ENCODE measurements at regions not wholly inside any gene's neighbourhood (a gene's known extent, or its start where the extent isn't known, plus 50 kb on each side); places are given as distances from the start of the nearest gene placed in this dataset.

DNA sequence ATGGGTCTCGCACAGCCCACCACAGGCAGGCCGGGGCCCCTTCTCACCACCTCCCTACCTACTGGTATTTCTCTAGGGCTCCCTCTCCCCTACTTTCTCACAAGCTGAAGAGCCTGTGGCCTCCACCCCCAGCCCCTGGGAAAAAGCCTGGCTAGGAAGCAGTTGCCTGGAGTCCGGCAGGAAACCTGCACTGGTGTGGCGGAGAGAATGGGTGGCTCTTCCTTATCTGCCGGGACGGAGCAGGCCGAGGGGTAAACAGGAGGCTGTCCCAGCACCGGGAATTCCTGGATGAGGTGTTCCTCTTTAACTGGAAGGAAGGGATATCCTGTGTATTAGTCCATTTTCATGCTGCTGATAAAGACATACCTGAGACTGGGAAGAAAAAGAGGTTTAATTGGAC is 125.8 kb downstream of the TLR5 start:
- H3K9me3 Mint-ChIP-seq: no peaks in the 10 kb centered on the region
- no peak for ATAC-seq

DNA sequence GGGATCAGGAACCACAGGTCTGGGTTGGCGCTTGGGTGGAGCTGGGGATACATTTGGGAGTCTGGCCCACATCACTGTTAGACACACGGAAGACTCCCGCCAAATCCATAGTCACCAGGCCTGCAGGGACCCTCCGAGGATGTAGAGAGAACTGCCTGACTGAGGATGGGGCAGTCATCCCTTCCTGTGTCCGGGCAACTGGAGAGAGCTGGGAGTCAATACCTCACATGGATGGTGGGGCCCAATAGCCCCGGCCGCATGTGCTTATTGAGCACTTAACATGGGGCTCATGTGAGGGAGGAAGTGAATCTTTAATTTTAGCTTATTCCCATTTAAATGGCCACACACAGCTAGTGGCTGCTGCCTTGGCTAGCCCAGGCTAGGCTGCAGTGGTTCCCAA is 124.5 kb downstream of the TLR5 start:
- Histone ChIP-seq H3K36me3 (ENCODE audit: control insufficient read depth, insufficient read depth, low read length) (no peaks in the 10 kb centered on the region), H3K27ac (ENCODE audit: low read length) (no peak overlapping the region), H3K9me3 (ENCODE audit: control insufficient read depth, insufficient read depth, low read length) (no peaks in the 10 kb centered on the region), H3K27me3 (ENCODE audit: control insufficient read depth, insufficient read depth, low read length) (no peaks in the 10 kb centered on the region), H3K4me3 (ENCODE audit: low read length) (no peak overlapping the region), H3K4me1 (ENCODE audit: control insufficient read depth, insufficient read depth, low read length) (no peaks in the 10 kb centered on the region)
- intact Hi-C loops (cut with micrococcal nuclease): no loop called here
- ATAC-seq: no peak
- no peak overlapping the region for H3K4me3 Mint-ChIP-seq
- no peaks in the 10 kb centered on the region for H3K9me3 Mint-ChIP-seq
- no peaks in the 10 kb centered on the region for H3K36me3 Mint-ChIP-seq
- TF ChIP-seq, protein P1, sequence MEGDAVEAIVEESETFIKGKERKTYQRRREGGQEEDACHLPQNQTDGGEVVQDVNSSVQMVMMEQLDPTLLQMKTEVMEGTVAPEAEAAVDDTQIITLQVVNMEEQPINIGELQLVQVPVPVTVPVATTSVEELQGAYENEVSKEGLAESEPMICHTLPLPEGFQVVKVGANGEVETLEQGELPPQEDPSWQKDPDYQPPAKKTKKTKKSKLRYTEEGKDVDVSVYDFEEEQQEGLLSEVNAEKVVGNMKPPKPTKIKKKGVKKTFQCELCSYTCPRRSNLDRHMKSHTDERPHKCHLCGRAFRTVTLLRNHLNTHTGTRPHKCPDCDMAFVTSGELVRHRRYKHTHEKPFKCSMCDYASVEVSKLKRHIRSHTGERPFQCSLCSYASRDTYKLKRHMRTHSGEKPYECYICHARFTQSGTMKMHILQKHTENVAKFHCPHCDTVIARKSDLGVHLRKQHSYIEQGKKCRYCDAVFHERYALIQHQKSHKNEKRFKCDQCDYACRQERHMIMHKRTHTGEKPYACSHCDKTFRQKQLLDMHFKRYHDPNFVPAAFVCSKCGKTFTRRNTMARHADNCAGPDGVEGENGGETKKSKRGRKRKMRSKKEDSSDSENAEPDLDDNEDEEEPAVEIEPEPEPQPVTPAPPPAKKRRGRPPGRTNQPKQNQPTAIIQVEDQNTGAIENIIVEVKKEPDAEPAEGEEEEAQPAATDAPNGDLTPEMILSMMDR (IDR thresholded peaks at IDR 0.05): no peak
- no peak for DNase-seq
- peaks cover 0 to 2% of the 10 kb centered on the region in 2 donors for H3K27me3 Mint-ChIP-seq (ENCODE audit: low read depth in 2 of 2)
- no peaks in the 10 kb centered on the region for H3K4me1 Mint-ChIP-seq
- 94% methylated on average over 7 of the region's 7 CpGs for WGBS (ENCODE audit: insufficient coverage)
- no peak overlapping the region for H3K27ac Mint-ChIP-seq

More for the DNA sequence above, 125.8 kb downstream of the TLR5 start:
- DNase-seq: no peak
- no peaks in the 10 kb centered on the region for H3K36me3 ChIP-seq (ENCODE audit: control insufficient read depth, insufficient read depth, low read length)
- H3K4me3 Mint-ChIP-seq: no peak overlapping the region
- 91% methylated on average over 8 of the region's 8 CpGs for WGBS (ENCODE audit: insufficient coverage)
- H3K4me1 Mint-ChIP-seq: no peaks in the 10 kb centered on the region
- H3K4me3 ChIP-seq (ENCODE audit: low read length): no peak overlapping the region
- H3K4me1 ChIP-seq (ENCODE audit: control insufficient read depth, insufficient read depth, low read length): no peaks in the 10 kb centered on the region
- no peaks in the 10 kb centered on the region for H3K27me3 ChIP-seq (ENCODE audit: control insufficient read depth, insufficient read depth, low read length)
- H3K9me3 ChIP-seq (ENCODE audit: control insufficient read depth, insufficient read depth, low read length): no peaks in the 10 kb centered on the region
- no peaks in the 10 kb centered on the region for H3K36me3 Mint-ChIP-seq
- no peak overlapping the region for H3K27ac Mint-ChIP-seq
- H3K27me3 Mint-ChIP-seq (ENCODE audit: low read depth in 2 of 2): peaks cover 7% of the 10 kb centered on the region in 2 donors
- TF ChIP-seq, protein P1 (IDR thresholded peaks at IDR 0.05): no peak
- intact Hi-C loops (cut with micrococcal nuclease): no loop called here
- no peak overlapping the region for H3K27ac ChIP-seq (ENCODE audit: low read length)

GRCh38 chr1:223019256-223019655 is 123.8 kb downstream of the TLR5 start:
- Histone ChIP-seq H3K9me3 (ENCODE audit: control insufficient read depth, insufficient read depth, low read length) (no peaks in the 10 kb centered on the region), H3K4me1 (ENCODE audit: control insufficient read depth, insufficient read depth, low read length) (no peaks in the 10 kb centered on the region), H3K36me3 (ENCODE audit: control insufficient read depth, insufficient read depth, low read length) (no peaks in the 10 kb centered on the region), H3K27me3 (ENCODE audit: control insufficient read depth, insufficient read depth, low read length) (no peaks in the 10 kb centered on the region), H3K4me3 (ENCODE audit: low read length) (no peak overlapping the region), H3K27ac (ENCODE audit: low read length) (no peak overlapping the region)
- Mint-ChIP-seq H3K27me3 (ENCODE audit: low read depth in 2 of 2) (peaks cover 0 to 2% of the 10 kb centered on the region in 2 donors), H3K9me3 (no peaks in the 10 kb centered on the region), H3K36me3 (no peaks in the 10 kb centered on the region), H3K27ac (no peak overlapping the region), H3K4me3 (no peak overlapping the region), H3K4me1 (no peaks in the 10 kb centered on the region)
- ATAC-seq (no peak), DNase-seq (no peak)
- TF ChIP-seq, protein P1 (IDR thresholded peaks at IDR 0.05): no peak
- intact Hi-C loops (cut with micrococcal nuclease): no loop called here

- H3K36me3 ChIP-seq (ENCODE audit: control insufficient read depth, insufficient read depth, low read length): no peaks in the 10 kb centered on the region
- H3K36me3 Mint-ChIP-seq: no peaks in the 10 kb centered on the region
- H3K4me1 ChIP-seq (ENCODE audit: control insufficient read depth, insufficient read depth, low read length): no peaks in the 10 kb centered on the region
- peaks cover 0 to 2% of the 10 kb centered on the region in 2 donors for H3K27me3 Mint-ChIP-seq (ENCODE audit: low read depth in 2 of 2)
- H3K4me3 Mint-ChIP-seq: no peak overlapping the region
- H3K4me3 ChIP-seq (ENCODE audit: low read length): no peak overlapping the region
- WGBS (ENCODE audit: insufficient coverage): 78% methylated on average over 4 of the region's 4 CpGs
- H3K27ac ChIP-seq (ENCODE audit: low read length): no peak overlapping the region
- ATAC-seq (no peak), DNase-seq (no peak)
- no peaks in the 10 kb centered on the region for H3K4me1 Mint-ChIP-seq
- H3K9me3 Mint-ChIP-seq: no peaks in the 10 kb centered on the region
- TF ChIP-seq, protein P1 (IDR thresholded peaks at IDR 0.05): no peak
- H3K27ac Mint-ChIP-seq: no peak overlapping the region
- intact Hi-C loops (cut with micrococcal nuclease): no loop called here
- no peaks in the 10 kb centered on the region for H3K9me3 ChIP-seq (ENCODE audit: control insufficient read depth, insufficient read depth, low read length)
- H3K27me3 ChIP-seq (ENCODE audit: control insufficient read depth, insufficient read depth, low read length): no peaks in the 10 kb centered on the region
Measured at GRCh38 chr1:223020770-223021169, 122.3 kb downstream of the TLR5 start.

Measured in natural killer cell (primary cell).